GM13976 (cell line): ENCODE measurements at regions not wholly inside any gene's neighbourhood (a gene's known extent, or its start where the extent isn't known, plus 50 kb on each side); places are given as distances from the start of the nearest gene placed in this dataset.

ENCODE experiments used
- DNase-seq: peaks from one replicate; pipeline ENCODE4 v3.0.0; 2012; ENCODE audit warnings: low spot score
- in situ Hi-C: fragments of 300-500 bp; cut with MboI; formaldehyde crosslinking; loops from one replicate; pipeline ENCODE4 v1.12.0; 2022; ENCODE audit warnings: low sequenced_read_pairs, mixed read lengths, inconsistent platforms; ENCODE audit not compliant: unreplicated experiment
- TF ChIP-seq, protein P1 (sequence below): IDR thresholded peaks from 2 replicates; pipeline ENCODE4 v1.5.1; 2012; ENCODE audit warnings: borderline replicate concordance, mild to moderate bottlenecking; ENCODE audit not compliant: insufficient read depth; ENCODE audit errors: extremely low read depth, missing control alignments, control extremely low read depth

DNA sequence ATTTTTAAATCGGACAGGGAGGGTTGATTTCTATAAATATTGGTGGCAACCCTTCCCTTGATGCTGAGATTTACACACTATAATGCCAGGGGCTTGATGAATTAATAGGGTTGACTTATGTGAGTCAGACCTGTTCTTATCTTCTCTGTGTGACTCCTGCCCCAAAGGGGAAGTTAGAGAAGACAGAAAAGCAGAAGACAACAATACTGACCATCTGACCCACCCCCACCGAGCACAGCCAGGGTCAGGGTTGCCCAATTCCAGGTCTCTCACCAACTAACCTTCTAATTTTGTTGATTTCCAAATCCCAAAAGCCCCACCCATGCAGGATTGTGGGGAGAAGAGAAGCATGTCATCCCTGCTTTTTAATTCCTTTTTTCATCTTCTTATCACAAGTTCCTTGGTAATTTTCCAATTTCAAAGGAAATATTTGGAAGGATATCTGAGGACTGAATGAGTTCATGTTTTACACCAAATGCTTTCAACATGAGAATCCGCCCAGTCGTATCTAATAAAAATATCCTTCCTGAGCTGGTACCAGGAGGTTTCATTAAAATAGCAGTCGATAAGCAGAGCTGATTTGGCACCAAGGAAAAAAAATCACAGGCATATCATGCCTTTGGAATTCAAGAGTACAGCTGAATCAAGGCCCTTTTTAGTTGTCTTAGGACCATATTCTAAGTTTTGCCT is 603.4 kb upstream of the CDH11 start:
- TF ChIP-seq, protein P1, sequence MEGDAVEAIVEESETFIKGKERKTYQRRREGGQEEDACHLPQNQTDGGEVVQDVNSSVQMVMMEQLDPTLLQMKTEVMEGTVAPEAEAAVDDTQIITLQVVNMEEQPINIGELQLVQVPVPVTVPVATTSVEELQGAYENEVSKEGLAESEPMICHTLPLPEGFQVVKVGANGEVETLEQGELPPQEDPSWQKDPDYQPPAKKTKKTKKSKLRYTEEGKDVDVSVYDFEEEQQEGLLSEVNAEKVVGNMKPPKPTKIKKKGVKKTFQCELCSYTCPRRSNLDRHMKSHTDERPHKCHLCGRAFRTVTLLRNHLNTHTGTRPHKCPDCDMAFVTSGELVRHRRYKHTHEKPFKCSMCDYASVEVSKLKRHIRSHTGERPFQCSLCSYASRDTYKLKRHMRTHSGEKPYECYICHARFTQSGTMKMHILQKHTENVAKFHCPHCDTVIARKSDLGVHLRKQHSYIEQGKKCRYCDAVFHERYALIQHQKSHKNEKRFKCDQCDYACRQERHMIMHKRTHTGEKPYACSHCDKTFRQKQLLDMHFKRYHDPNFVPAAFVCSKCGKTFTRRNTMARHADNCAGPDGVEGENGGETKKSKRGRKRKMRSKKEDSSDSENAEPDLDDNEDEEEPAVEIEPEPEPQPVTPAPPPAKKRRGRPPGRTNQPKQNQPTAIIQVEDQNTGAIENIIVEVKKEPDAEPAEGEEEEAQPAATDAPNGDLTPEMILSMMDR, result no peak
- no peak for DNase-seq
- in situ Hi-C loops, result no loop called here

DNA sequence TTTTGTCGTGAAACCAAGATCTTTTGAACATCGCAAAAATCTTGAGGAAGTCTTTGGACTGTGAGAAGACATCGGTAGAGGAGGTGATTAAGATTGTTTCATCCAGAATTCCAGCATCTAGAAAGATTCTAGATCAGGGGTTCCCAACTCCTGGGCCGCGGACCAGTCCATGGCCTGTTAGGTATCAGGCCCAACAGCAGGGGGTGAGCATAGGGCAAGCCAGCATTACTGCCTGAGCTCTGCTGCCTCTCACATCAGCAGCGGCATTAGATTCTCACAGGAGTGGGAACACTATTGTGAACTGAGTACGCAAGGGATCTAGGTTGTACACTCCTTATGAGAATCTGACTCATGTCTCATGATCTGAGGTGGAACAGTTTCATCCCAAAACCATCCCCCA is 600.6 kb upstream of the CDH11 start:
- TF ChIP-seq, protein P1, result no peak
- DNase-seq, result no peak
- in situ Hi-C loops, result no loop called here

GRCh38 chr16:65717846-65718245 is 596.0 kb upstream of the CDH11 start:
- DNase-seq, result no peak
- TF ChIP-seq, protein P1, result no peak
- in situ Hi-C loops, result no loop called here

DNA sequence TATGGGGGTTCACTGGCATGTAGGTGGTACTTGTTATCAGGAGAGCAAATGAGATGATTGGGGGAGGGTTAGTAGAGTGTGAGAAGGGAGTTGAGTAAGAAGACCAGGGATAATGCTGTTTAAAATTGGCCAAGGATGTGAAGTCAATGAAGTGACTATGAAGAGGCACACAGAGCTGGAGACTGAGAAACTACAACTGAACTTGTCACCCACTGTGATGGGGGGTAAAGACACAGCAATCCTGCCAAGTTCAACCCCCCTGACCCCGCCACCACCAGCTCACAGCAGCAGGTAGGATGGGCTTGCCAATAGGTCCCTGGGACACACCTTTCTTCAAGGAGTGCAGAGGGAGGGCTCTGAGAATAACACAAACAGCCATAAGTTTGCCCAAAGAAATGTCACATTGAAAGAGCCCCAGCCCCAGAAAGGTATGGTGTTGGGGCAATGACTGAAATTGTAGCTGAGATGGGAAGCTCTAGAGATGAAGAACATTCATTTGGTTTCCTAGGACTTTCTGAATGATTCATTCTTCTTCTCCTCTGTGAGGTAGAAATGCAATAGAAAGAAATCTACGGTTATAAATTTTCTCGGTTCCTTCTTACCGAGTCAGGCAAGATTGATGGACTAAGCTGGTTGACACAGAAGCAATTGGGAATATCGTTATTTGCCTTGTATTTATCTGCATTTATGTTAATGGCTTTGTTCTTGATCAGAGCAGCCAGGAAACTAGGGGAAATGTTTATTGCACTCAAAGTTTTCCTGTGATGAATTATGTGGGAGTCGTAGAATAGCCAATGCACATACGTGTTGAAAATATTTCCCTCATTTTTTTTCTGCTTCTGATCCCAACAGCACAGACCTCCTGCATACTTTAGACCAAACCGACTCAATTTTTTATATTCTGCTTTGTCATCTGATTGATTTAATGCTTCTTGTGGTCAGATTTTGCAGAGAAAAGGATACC is 595.2 kb upstream of the CDH11 start:
- no peak for DNase-seq
- in situ Hi-C loops, result no loop called here
- TF ChIP-seq, protein P1, result no peak

GRCh38 chr16:65713181-65713808 is 591.4 kb upstream of the CDH11 start:
- in situ Hi-C loops, result no loop called here
- TF ChIP-seq, protein P1, result no peak
- no peak for DNase-seq

DNA sequence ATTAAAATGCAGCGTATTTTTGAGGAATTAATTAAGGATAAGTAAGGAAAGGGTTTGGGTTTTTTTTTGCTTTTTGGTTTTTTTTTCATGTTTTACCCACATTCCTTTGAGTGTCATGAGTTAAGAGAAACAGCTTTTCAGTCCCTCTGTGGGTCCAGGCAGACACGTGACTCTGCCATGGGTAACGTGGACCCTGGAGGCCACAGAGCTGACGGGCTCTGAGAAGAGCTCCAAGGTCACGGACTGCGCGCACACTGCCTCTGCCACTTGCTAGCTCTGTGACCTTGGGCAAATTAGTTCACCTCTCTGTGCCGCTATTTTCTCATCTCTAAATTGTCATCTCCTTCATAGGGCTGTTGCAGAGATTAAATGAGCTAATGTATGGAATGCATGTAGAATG is 588.2 kb upstream of the CDH11 start:
- DNase-seq, result no peak
- in situ Hi-C loops, result no loop called here
- TF ChIP-seq, protein P1, result no peak
